ENCODE measurements at regions not wholly inside any gene's neighbourhood (a gene's known extent, or its start where the extent isn't known, plus 50 kb on each side); places are given as distances from the start of the nearest gene placed in this dataset.

- no peak for TF ChIP-seq CTCF (IDR thresholded peaks at IDR 0.05; ENCODE audit: poor library complexity)
- no peak for TF ChIP-seq EZH2 (IDR thresholded peaks at IDR 0.05; ENCODE audit: borderline replicate concordance)
- TF ChIP-seq EZH2phosphoT487 (IDR thresholded peaks at IDR 0.05; ENCODE audit: low read depth, severe bottlenecking, unreplicated experiment): no peak
Measured at GRCh38 chr3:176723758-176724393, 473.4 kb downstream of the TBL1XR1 start.

All from hepatocyte (in vitro differentiated cells).